ENCODE measurements at regions not wholly inside any gene's neighbourhood (a gene's known extent, or its start where the extent isn't known, plus 50 kb on each side); places are given as distances from the start of the nearest gene placed in this dataset.

GRCh38 chr2:64217198-64217869 lies 73.1 kb upstream of the PELI1 start:
- no peaks in the 10 kb centered on the region for H3K79me2 ChIP-seq (ENCODE audit: control insufficient read depth in 1 of 2, insufficient read depth in 2 of 2, low read length in 2 of 2)
- H3K27me3 ChIP-seq (replicated peaks in 1 of 4; ENCODE audit: control insufficient read depth in 3 of 4, extremely low read depth in 1 of 4, insufficient read depth in 3 of 4, low read length in 3 of 4): no peaks in the 10 kb centered on the region
- H3K23me2 ChIP-seq (ENCODE audit: low read depth, low read length): no peaks in the 10 kb centered on the region; the same call in 1 of the 2 replicates
- peak overlapping the region; percentile 2; the same call in 1 of the 2 replicates for H2BK12ac ChIP-seq (ENCODE audit: low read depth, low read length)
- no peak overlapping the region for H4K8ac ChIP-seq (ENCODE audit: extremely low read depth, insufficient read depth, low read length)
- no peaks in the 10 kb centered on the region for H3K9me3 ChIP-seq (ENCODE audit: insufficient read depth in 2 of 2, low read depth in 1 of 2, low read length in 1 of 2)
- 0 out of 2 replicates have a peak overlapping the region, but pooled peaks have one; percentile 54 for H2AK5ac ChIP-seq (ENCODE audit: low read depth, low read length)
- H2BK15ac ChIP-seq (ENCODE audit: low read length): no peak overlapping the region
- H3K4me2 ChIP-seq (ENCODE audit: insufficient read depth in 1 of 2, low read depth in 2 of 2, low read length in 2 of 2): no peak overlapping the region
- H3K4ac ChIP-seq (replicated peaks; ENCODE audit: insufficient read length, low read depth, low read length): no peak overlapping the region
- H3K56ac ChIP-seq (replicated peaks; ENCODE audit: insufficient read length, low read depth, low read length): no peak overlapping the region
- no peak overlapping the region for H2BK5ac ChIP-seq (ENCODE audit: low read depth, low read length)
- no peak overlapping the region for H2BK120ac ChIP-seq (replicated peaks; ENCODE audit: low read depth, low read length)
- WGBS, 2 experiments (ENCODE audit: extremely low coverage in 1 of 2, insufficient coverage in 1 of 2, insufficient read length in 1 of 2, insufficient replicate concordance in 2 of 2, low coverage in 1 of 2, low lambda C conversion rate in 2 of 2, missing lambda C conversion rate in 1 of 2): 80% methylated on average over 9 of the region's 9 CpGs; no CpG with 5 or more reads in 1 of the 2 experiments
- ChIA-PET POLR2A (ENCODE audit: partially characterized antibody) (interaction anchor here (0.6 kb wide), 1 partner anchor 173 kb away, joined by 3 read pairs; no protein-coding TSS in a partner anchor), CTCF (ENCODE audit: partially characterized antibody) (interaction anchor here (0.8 to 7.6 kb wide), 14 partner anchors 9 to 163 kb away, joined by 3 to 39 read pairs (median 4); no protein-coding TSS in a partner anchor)
- H3K23ac ChIP-seq (ENCODE audit: insufficient read length): no peak overlapping the region
- H4K20me1 ChIP-seq (replicated peaks in 1 of 2; ENCODE audit: control insufficient read depth in 1 of 2, insufficient read depth in 2 of 2, low read length in 2 of 2): no peaks in the 10 kb centered on the region
- DNase-seq (ENCODE audit: low read depth in 1 of 2, low spot score in 2 of 2) (no peak), FAIRE-seq (no peak)
- H3K14ac ChIP-seq (ENCODE audit: insufficient read length): no peak overlapping the region
- no peaks in the 10 kb centered on the region for H3K36me3 ChIP-seq (ENCODE audit: control insufficient read depth in 2 of 4, insufficient read depth in 4 of 4, low read length in 3 of 4)
- H2BK20ac ChIP-seq (ENCODE audit: low read length): no peak overlapping the region
- peaks cover 5 to 18% (median 18%) of the 10 kb centered on the region in 4 experiments; a peak in 5 of 7 replicates for H3K4me1 ChIP-seq (replicated peaks in 1 of 4; ENCODE audit: control insufficient read depth in 3 of 4, insufficient read depth in 4 of 4, low read length in 3 of 4)
- H4K5ac ChIP-seq (ENCODE audit: insufficient read length, low read depth, low read length): no peak overlapping the region
- no peak overlapping the region for H3K27ac ChIP-seq (ENCODE audit: low read depth, low read length)
- no peak overlapping the region for H3K9ac ChIP-seq (replicated peaks in 1 of 4; ENCODE audit: extremely low read depth in 1 of 4, low read depth in 3 of 4, low read length in 3 of 4)
- H3K79me1 ChIP-seq (ENCODE audit: low read depth, low read length): no peaks in the 10 kb centered on the region
- H2AFZ ChIP-seq (ENCODE audit: low read length): no peak overlapping the region
- no peak overlapping the region for H3K18ac ChIP-seq (ENCODE audit: extremely low read depth, low read length)
- H3K4me3 ChIP-seq (ENCODE audit: extremely low read depth in 1 of 4, insufficient read depth in 2 of 4, low read depth in 3 of 4, low read length in 4 of 4): no peak overlapping the region
- H4K91ac ChIP-seq (replicated peaks; ENCODE audit: insufficient read length, low read length): no peak overlapping the region
- TF ChIP-seq TCF12 (IDR thresholded peaks at IDR 0.05; ENCODE audit: low read depth, low read length) (no peak), RAD21 (IDR thresholded peaks at IDR 0.05 in 1 of 2, conservative IDR thresholded peaks at IDR 0.05 in 1 of 2; ENCODE audit: low read depth in 2 of 2, low read length in 2 of 2) (peak; percentile 21 to 43), TBP (IDR thresholded peaks at IDR 0.05; ENCODE audit: low read depth, low read length) (no peak), CTCF (IDR thresholded peaks at IDR 0.05; ENCODE audit: control extremely low read depth in 1 of 3, insufficient read depth in 1 of 3, low read depth in 1 of 3, low read length in 3 of 3) (peak in 2 of 3 experiments; percentile 20 to 35; a peak in 2 of 4 replicates), POU5F1 (IDR thresholded peaks at IDR 0.05; ENCODE audit: low read depth, low read length) (no peak), HDAC2 (IDR thresholded peaks at IDR 0.05; ENCODE audit: borderline replicate concordance in 1 of 2, low read depth in 2 of 2, low read length in 2 of 2) (no peak), JUN (IDR thresholded peaks at IDR 0.05; ENCODE audit: low read depth, low read length) (no peak)

All from H1 (cell line).